Globus pallidus (tissue), 1 donor: ENCODE measurements at regions not wholly inside any gene's neighbourhood (a gene's known extent, or its start where the extent isn't known, plus 50 kb on each side); places are given as distances from the start of the nearest gene placed in this dataset.
"Not testable (repeated sequence)": the region's sequence is repeated elsewhere in the genome, so short reads cannot be mapped to it uniquely, and the experiment has no call there.

Experiments
- DNase-seq: peaks from one replicate; pipeline ENCODE4 v3.0.0-alpha.2; 2015; ENCODE audit warnings: low spot score

GRCh38 chr5:52605317-52606313 lies 182.1 kb upstream of the ITGA1 start:
- no peak for DNase-seq

- DNase-seq, result no peak
Measured at GRCh38 chr5:52607227-52607824, 180.4 kb upstream of the ITGA1 start.

GRCh38 chr5:52620315-52620714 lies 167.4 kb upstream of the ITGA1 start:
- DNase-seq, result no peak

GRCh38 chr5:52623291-52623690 lies 164.4 kb upstream of the ITGA1 start:
- DNase-seq, result no peak

GRCh38 chr5:52624291-52624690 lies 163.4 kb upstream of the ITGA1 start:
- no peak for DNase-seq

- no peak for DNase-seq
Measured at GRCh38 chr5:52626312-52626711, 161.4 kb upstream of the ITGA1 start.

GRCh38 chr5:52627740-52628139 lies 160.0 kb upstream of the ITGA1 start:
- no peak for DNase-seq

- no peak for DNase-seq
Measured at GRCh38 chr5:52632281-52632680, 155.4 kb upstream of the ITGA1 start.

GRCh38 chr5:52634171-52634570 lies 153.5 kb upstream of the ITGA1 start:
- not testable (repeated sequence) for DNase-seq

GRCh38 chr5:52638732-52639131 lies 149.0 kb upstream of the ITGA1 start:
- no peak for DNase-seq

- DNase-seq, result peak; percentile 69
Measured at GRCh38 chr5:52648726-52649125, 139.0 kb upstream of the ITGA1 start.

- no peak for DNase-seq
Measured at GRCh38 chr5:52655163-52655562, 132.6 kb upstream of the ITGA1 start.

GRCh38 chr5:52656569-52657246 lies 131.0 kb upstream of the ITGA1 start:
- DNase-seq, result no peak

- DNase-seq, result peak; percentile 64
Measured at GRCh38 chr5:52657247-52657645, 130.5 kb upstream of the ITGA1 start.

GRCh38 chr5:52658246-52658645 lies 129.5 kb upstream of the ITGA1 start:
- no peak for DNase-seq

GRCh38 chr5:52660621-52661020 lies 127.1 kb upstream of the ITGA1 start:
- DNase-seq, result no peak

- no peak for DNase-seq
Measured at GRCh38 chr5:52661903-52662595, 125.7 kb upstream of the ITGA1 start.

- no peak for DNase-seq
Measured at GRCh38 chr5:52665559-52665958, 122.2 kb upstream of the ITGA1 start.

- no peak for DNase-seq
Measured at GRCh38 chr5:52668139-52668538, 119.6 kb upstream of the ITGA1 start.

- peak; percentile 55 for DNase-seq
Measured at GRCh38 chr5:52668544-52669185, 119.1 kb upstream of the ITGA1 start.

- no peak for DNase-seq
Measured at GRCh38 chr5:52672459-52672858, 115.3 kb upstream of the ITGA1 start.

GRCh38 chr5:52673495-52673894 lies 114.2 kb upstream of the ITGA1 start:
- DNase-seq, result no peak
